Epithelial cell of esophagus (primary cell): ENCODE measurements at regions not wholly inside any gene's neighbourhood (a gene's known extent, or its start where the extent isn't known, plus 50 kb on each side); places are given as distances from the start of the nearest gene placed in this dataset.

Source experiments
- DNase-seq: peaks from one replicate; pipeline ENCODE4 v3.0.0; 2010; ENCODE audit warnings: low read depth
- H3K4me3 ChIP-seq: 2 replicates; pipeline ENCODE4 v1.5.1; 2011; ENCODE audit warnings: mild to moderate bottlenecking, low read length, control low read depth
- CTCF ChIP-seq: IDR thresholded peaks from 2 replicates; pipeline ENCODE4 v1.5.1; 2011; ENCODE audit warnings: low read depth, mild to moderate bottlenecking, low read length, control low read depth, inconsistent platforms; ENCODE audit not compliant: insufficient read depth; ENCODE audit errors: missing control alignments

- no peak for TF ChIP-seq CTCF
- H3K4me3 ChIP-seq = no peak overlapping the region
- DNase-seq = no peak
Observed at GRCh38 chr5:116757326-116757725, 182.7 kb upstream of the SEMA6A start.

GRCh38 chr5:116756531-116756930 is 181.9 kb upstream of the SEMA6A start:
- no peak overlapping the region for H3K4me3 ChIP-seq
- no peak for TF ChIP-seq CTCF
- no peak for DNase-seq

- no peak overlapping the region for H3K4me3 ChIP-seq
- peak; percentile 50 for DNase-seq
- TF ChIP-seq CTCF = no peak
Observed at GRCh38 chr5:116754556-116754955, 179.9 kb upstream of the SEMA6A start.

GRCh38 chr5:116751684-116752083 is 177.1 kb upstream of the SEMA6A start:
- TF ChIP-seq CTCF = no peak
- H3K4me3 ChIP-seq = no peak overlapping the region

GRCh38 chr5:116750631-116751580 is 176.3 kb upstream of the SEMA6A start:
- DNase-seq = peak; percentile 72
- no peak for TF ChIP-seq CTCF
- no peak overlapping the region for H3K4me3 ChIP-seq

More at GRCh38 chr5:116751684-116752083, 177.1 kb upstream of the SEMA6A start:
- no peak for DNase-seq

- H3K4me3 ChIP-seq = no peak overlapping the region
- no peak for TF ChIP-seq CTCF
- DNase-seq = no peak
Observed at GRCh38 chr5:116747881-116748280, 173.3 kb upstream of the SEMA6A start.

- no peak for DNase-seq
- no peak overlapping the region for H3K4me3 ChIP-seq
- no peak for TF ChIP-seq CTCF
Observed at GRCh38 chr5:116746668-116747067, 172.0 kb upstream of the SEMA6A start.
